Type B pancreatic cell (in vitro differentiated cells): ENCODE measurements at regions not wholly inside any gene's neighbourhood (a gene's known extent, or its start where the extent isn't known, plus 50 kb on each side); places are given as distances from the start of the nearest gene placed in this dataset.

Experiments
- DNase-seq: peaks from one replicate; pipeline ENCODE4 v3.0.0; 2021; ENCODE audit warnings: mixed read lengths; ENCODE audit not compliant: unreplicated experiment; ENCODE audit errors: extremely low spot score
- H3K27ac Mint-ChIP-seq: 2 replicates; pipeline ENCODE4 v1.8.0; 2021; ENCODE audit warnings: mild to moderate bottlenecking, mixed read lengths
- H3K27me3 Mint-ChIP-seq: 2 replicates; pipeline ENCODE4 v1.8.0; 2021; ENCODE audit warnings: mixed read lengths
- H3K36me3 Mint-ChIP-seq: 2 replicates; pipeline ENCODE4 v1.8.0; 2021; ENCODE audit warnings: mixed read lengths
- H3K4me1 Mint-ChIP-seq: one replicate; pipeline ENCODE4 v1.8.0; 2021; ENCODE audit warnings: mixed read lengths; ENCODE audit not compliant: unreplicated experiment
- H3K4me3 Mint-ChIP-seq: 2 replicates; pipeline ENCODE4 v1.8.0; 2021; ENCODE audit warnings: mild to moderate bottlenecking, mixed read lengths
- H3K9me3 Mint-ChIP-seq: 2 replicates; pipeline ENCODE4 v1.8.0; 2021; ENCODE audit warnings: mixed read lengths
- CTCF ChIP-seq: fragments of 200-600 bp; sonication (generic); conservative IDR thresholded peaks from 2 replicates; pipeline ENCODE4 v1.5.0; 2021; ENCODE audit warnings: antibody characterized with exemption, mild to moderate bottlenecking

DNA sequence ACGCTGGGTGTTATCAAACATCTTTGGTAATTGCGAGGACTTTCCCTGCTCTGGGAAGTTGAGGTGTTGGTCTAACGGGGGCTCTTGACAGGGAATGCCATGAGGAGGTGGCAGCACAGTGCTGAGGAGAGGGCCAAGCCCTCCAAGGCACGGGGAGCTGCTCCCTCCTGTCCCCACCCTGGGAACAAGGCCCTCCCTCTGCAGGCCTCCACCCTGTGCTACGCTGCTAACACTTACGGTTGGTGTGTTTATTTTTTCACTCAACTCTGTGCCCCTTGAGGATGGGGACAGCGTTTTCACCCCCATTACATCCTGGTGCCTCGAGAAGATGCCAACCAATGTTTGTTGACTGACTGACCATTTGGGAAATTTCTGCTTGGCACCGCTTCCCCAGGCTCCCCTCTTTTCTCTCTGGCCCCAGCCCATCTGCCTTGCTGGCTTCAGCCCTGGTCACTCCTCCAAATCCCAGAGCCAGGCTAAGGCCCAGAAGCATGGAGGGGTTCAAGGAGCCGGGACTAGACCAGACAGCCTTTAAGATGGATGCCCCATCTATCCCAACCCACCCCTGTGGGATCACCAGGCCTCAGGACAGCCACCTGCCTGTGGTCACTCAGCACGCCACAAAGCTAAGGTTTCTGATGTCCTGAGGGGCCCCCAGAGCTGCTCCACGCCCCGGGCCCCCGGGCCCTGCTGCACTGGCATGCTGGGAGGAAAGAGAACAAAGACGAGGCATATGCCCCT lies 125.7 kb downstream of the BARX1 start:
- H3K27me3 Mint-ChIP-seq, result peaks cover 29% of the 10 kb centered on the region
- no peak overlapping the region for H3K27ac Mint-ChIP-seq
- H3K9me3 Mint-ChIP-seq, result peaks cover 7% of the 10 kb centered on the region
- H3K4me1 Mint-ChIP-seq, result peaks cover 12% of the 10 kb centered on the region
- TF ChIP-seq CTCF, result no peak
- H3K4me3 Mint-ChIP-seq, result peak overlapping the region; percentile 41
- no peaks in the 10 kb centered on the region for H3K36me3 Mint-ChIP-seq
- no peak for DNase-seq

- peaks cover 30% of the 10 kb centered on the region for H3K27me3 Mint-ChIP-seq
- no peak overlapping the region for H3K4me3 Mint-ChIP-seq
Measured at GRCh38 chr9:93828331-93829097, 126.6 kb downstream of the BARX1 start.

DNA sequence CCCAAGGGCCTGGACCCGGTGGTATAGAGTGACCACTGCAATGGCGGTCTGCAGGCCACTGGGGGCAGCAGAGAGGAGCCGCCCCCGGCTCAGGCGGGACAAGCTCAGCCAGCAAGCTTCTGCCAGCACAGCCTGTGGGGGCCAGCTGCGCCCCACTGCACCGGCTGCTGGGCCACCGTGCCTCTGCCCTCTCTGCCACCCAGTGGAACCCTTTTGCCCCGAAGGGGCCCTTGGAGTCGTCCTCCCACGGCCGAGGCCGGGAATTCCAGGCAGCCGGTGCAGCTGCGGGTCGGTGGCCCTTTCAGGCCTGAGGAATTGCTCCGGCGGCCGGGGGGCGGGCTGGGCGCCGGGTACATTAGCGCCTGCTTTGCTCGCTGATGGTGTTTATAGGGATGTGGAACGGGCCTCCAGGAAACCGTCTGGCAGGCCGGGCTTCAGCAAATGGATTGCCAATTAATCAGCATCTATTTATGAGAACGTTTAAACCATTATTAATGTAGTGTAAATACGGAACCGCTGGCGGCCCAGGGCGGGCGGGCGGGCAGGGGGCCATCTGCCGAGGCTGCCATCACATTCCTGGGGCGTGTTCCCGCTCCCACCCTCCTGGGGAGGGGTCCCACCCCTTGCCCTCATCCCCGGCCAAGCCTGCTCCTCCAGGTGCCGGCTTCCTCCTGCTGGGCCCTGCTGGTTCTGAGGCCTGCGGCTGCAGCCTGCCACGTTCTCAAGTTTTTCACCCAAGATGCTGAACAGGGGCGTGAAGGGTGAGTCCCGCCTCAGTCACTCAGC lies 127.4 kb downstream of the BARX1 start:
- peaks cover under 1% of the 10 kb centered on the region for H3K9me3 Mint-ChIP-seq
- peaks cover 12% of the 10 kb centered on the region for H3K4me1 Mint-ChIP-seq
- TF ChIP-seq CTCF, result peak; percentile 94
- peak overlapping the region; percentile 36 for H3K4me3 Mint-ChIP-seq
- peak; percentile 81 for DNase-seq
- H3K27me3 Mint-ChIP-seq, result peaks cover 35% of the 10 kb centered on the region
- H3K27ac Mint-ChIP-seq, result no peak overlapping the region
- no peaks in the 10 kb centered on the region for H3K36me3 Mint-ChIP-seq

More at GRCh38 chr9:93828331-93829097, 126.6 kb downstream of the BARX1 start:
- no peak for TF ChIP-seq CTCF
- H3K27ac Mint-ChIP-seq, result no peak overlapping the region
- H3K36me3 Mint-ChIP-seq, result no peaks in the 10 kb centered on the region
- peaks cover 12% of the 10 kb centered on the region for H3K4me1 Mint-ChIP-seq
- peaks cover 7% of the 10 kb centered on the region for H3K9me3 Mint-ChIP-seq
- no peak for DNase-seq

GRCh38 chr9:93826905-93827544 lies 128.1 kb downstream of the BARX1 start:
- H3K27me3 Mint-ChIP-seq, result peaks cover 35% of the 10 kb centered on the region
- H3K27ac Mint-ChIP-seq, result no peak overlapping the region
- H3K4me1 Mint-ChIP-seq, result peaks cover 12% of the 10 kb centered on the region
- DNase-seq, result peak; percentile 66
- H3K9me3 Mint-ChIP-seq, result no peaks in the 10 kb centered on the region
- no peak for TF ChIP-seq CTCF
- H3K4me3 Mint-ChIP-seq, result peak overlapping the region; percentile 36
- no peaks in the 10 kb centered on the region for H3K36me3 Mint-ChIP-seq

DNA sequence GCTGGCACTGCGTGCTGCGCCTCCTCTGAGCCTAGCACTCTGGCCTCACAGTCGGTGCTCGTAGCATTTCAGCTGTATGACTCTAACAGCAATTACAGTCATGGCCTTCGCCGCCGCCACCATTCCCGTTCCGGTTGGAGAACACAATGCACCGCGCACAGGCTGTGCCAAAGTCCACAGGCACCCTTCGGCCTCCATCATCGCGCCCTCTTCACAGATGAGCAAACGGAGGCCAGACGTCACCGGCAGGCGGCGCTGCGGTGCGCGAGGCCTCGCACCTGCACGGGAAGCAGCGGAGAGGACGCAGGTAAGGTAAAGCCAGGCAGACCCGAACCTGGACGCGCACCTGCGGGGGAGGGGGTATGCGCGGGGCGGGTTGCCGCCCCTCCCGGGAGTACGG lies 128.9 kb downstream of the BARX1 start:
- no peaks in the 10 kb centered on the region for H3K36me3 Mint-ChIP-seq
- peaks cover 12% of the 10 kb centered on the region for H3K4me1 Mint-ChIP-seq
- no peaks in the 10 kb centered on the region for H3K9me3 Mint-ChIP-seq
- DNase-seq, result peak; percentile 66
- TF ChIP-seq CTCF, result peak; percentile 56
- H3K27ac Mint-ChIP-seq, result no peak overlapping the region
- H3K27me3 Mint-ChIP-seq, result peaks cover 44% of the 10 kb centered on the region
- H3K4me3 Mint-ChIP-seq, result no peak overlapping the region
